Hepatocyte (in vitro differentiated cells): ENCODE measurements at regions not wholly inside any gene's neighbourhood (a gene's known extent, or its start where the extent isn't known, plus 50 kb on each side); places are given as distances from the start of the nearest gene placed in this dataset.

Experiments
- DNase-seq: peaks from one replicate; pipeline ENCODE4 v3.0.0-alpha.2; 2016; ENCODE audit warnings: low spot score
- H2AFZ ChIP-seq: fragments of 200-600 bp; sonication (generic); 2 replicates; pipeline ENCODE4 v1.6.0; 2016; ENCODE audit warnings: antibody characterized with exemption, mild to moderate bottlenecking
- H3K27ac ChIP-seq: fragments of 200-600 bp; sonication (generic); 2 replicates; pipeline ENCODE4 v1.5.1; 2016; ENCODE audit warnings: mild to moderate bottlenecking
- H3K27me3 ChIP-seq: fragments of 200-600 bp; sonication (generic); 2 replicates; pipeline ENCODE4 v1.6.1; 2016
- H3K36me3 ChIP-seq: fragments of 200-600 bp; sonication (generic); replicated peaks from 2 replicates; pipeline ENCODE4 v1.5.1; 2016; ENCODE audit warnings: low read depth; ENCODE audit not compliant: insufficient read depth
- H3K4me1 ChIP-seq: fragments of 200-600 bp; sonication (generic); 2 replicates; pipeline ENCODE4 v1.5.1; 2016; ENCODE audit warnings: mild to moderate bottlenecking, moderate library complexity; ENCODE audit not compliant: insufficient read depth
- H3K4me2 ChIP-seq: fragments of 200-600 bp; sonication (generic); 2 replicates; pipeline ENCODE4 v1.6.0; 2016
- H3K4me3 ChIP-seq: fragments of 200-600 bp; sonication (generic); 2 replicates; pipeline ENCODE4 v1.5.1; 2016; ENCODE audit warnings: mild to moderate bottlenecking
- H3K79me2 ChIP-seq: fragments of 200-600 bp; sonication (generic); 2 replicates; pipeline ENCODE4 v1.6.0; 2017; ENCODE audit warnings: mild to moderate bottlenecking
- H3K9me2 ChIP-seq: fragments of 200-600 bp; sonication (generic); replicated peaks from 2 replicates; pipeline ENCODE4 v1.6.0; 2017; ENCODE audit warnings: mild to moderate bottlenecking; ENCODE audit not compliant: insufficient read depth
- H3K9me3 ChIP-seq: fragments of 200-600 bp; sonication (generic); 2 replicates; pipeline ENCODE4 v1.5.1; 2016; ENCODE audit warnings: low read depth, mild to moderate bottlenecking
- H4K20me1 ChIP-seq: fragments of 200-600 bp; sonication (generic); 2 replicates; pipeline ENCODE4 v1.6.0; 2016; ENCODE audit warnings: mild to moderate bottlenecking; ENCODE audit not compliant: insufficient read depth, poor library complexity, severe bottlenecking
- EZH2 ChIP-seq: fragments of 200-600 bp; sonication (generic); IDR thresholded peaks from 2 replicates; pipeline ENCODE4 v1.6.1; 2016; ENCODE audit warnings: antibody characterized with exemption, mild to moderate bottlenecking, borderline replicate concordance
- EZH2phosphoT487 ChIP-seq: fragments of 200-600 bp; sonication (generic); IDR thresholded peaks from one replicate; pipeline ENCODE4 v1.6.1; 2018; ENCODE audit warnings: antibody characterized with exemption, mild to moderate bottlenecking, low read depth, moderate library complexity; ENCODE audit not compliant: unreplicated experiment, severe bottlenecking
- WGBS: methylation state at CpG from one replicate; pipeline ENCODE4 v1.1.6; 2016; ENCODE audit warnings: low lambda C conversion rate; ENCODE audit errors: missing lambda C conversion rate; 5-methylcytosine and 5-hydroxymethylcytosine counted together
- TF ChIP-seq, protein P1 (sequence below): fragments of 200-600 bp; sonication (generic); IDR thresholded peaks from 2 replicates; pipeline ENCODE4 v1.5.1; 2016; ENCODE audit warnings: antibody characterized with exemption, mild to moderate bottlenecking; ENCODE audit not compliant: poor library complexity

DNA sequence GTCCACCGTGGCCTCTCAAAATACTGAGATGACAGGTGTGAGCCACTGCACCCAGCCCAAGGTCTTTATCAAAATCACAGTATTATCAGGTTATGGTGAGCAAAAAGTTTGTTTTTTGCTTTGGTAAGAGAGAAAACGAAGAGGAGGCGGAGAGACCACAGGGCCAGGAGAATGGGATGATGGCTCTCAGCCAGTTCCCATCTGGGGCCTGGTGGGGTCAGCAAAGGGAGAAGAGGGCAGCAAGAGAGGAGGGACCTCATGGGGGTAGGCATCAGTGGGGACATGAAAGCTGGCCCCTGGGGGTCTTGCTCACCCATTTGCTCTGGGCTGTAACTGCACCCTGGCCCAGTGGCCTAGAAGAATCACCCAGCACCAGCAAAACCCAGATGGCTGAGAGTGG lies 190.2 kb downstream of the SHANK2 start:
- TF ChIP-seq, protein P1, sequence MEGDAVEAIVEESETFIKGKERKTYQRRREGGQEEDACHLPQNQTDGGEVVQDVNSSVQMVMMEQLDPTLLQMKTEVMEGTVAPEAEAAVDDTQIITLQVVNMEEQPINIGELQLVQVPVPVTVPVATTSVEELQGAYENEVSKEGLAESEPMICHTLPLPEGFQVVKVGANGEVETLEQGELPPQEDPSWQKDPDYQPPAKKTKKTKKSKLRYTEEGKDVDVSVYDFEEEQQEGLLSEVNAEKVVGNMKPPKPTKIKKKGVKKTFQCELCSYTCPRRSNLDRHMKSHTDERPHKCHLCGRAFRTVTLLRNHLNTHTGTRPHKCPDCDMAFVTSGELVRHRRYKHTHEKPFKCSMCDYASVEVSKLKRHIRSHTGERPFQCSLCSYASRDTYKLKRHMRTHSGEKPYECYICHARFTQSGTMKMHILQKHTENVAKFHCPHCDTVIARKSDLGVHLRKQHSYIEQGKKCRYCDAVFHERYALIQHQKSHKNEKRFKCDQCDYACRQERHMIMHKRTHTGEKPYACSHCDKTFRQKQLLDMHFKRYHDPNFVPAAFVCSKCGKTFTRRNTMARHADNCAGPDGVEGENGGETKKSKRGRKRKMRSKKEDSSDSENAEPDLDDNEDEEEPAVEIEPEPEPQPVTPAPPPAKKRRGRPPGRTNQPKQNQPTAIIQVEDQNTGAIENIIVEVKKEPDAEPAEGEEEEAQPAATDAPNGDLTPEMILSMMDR: no peak
- TF ChIP-seq EZH2 (no peak), EZH2phosphoT487 (no peak)
- no peaks in the 10 kb centered on the region for H3K36me3 ChIP-seq
- 95% methylated on average over 3 of the region's 3 CpGs for WGBS
- H3K4me2 ChIP-seq: no peak overlapping the region
- H3K4me3 ChIP-seq: no peak overlapping the region
- no peaks in the 10 kb centered on the region for H3K9me3 ChIP-seq
- H2AFZ ChIP-seq: no peak overlapping the region
- no peaks in the 10 kb centered on the region for H3K4me1 ChIP-seq
- H4K20me1 ChIP-seq: no peaks in the 10 kb centered on the region
- H3K9me2 ChIP-seq: no peaks in the 10 kb centered on the region
- H3K27me3 ChIP-seq: no peaks in the 10 kb centered on the region
- H3K79me2 ChIP-seq: no peaks in the 10 kb centered on the region
- H3K27ac ChIP-seq: no peak overlapping the region
- no peak for DNase-seq

DNA sequence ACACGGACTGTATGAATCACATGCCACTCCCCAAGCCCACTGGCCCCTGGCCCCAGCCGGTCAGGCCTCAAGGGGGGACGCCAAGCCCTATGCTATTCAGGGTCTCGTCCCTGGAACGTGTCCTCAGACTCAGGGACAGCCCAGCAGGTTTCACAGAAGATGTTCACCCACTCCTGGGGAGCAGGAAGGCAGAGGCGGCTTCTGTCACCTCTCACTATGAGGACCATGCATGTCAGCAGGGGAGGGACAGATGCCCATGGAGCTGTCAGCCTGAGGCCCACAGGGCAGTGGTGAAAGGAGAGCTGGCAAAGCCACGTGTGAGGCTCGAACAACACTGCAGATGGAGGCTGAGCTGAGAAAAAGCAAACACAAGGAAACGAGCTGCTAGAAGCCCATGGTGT lies 192.0 kb downstream of the SHANK2 start:
- Histone ChIP-seq H3K79me2 (no peaks in the 10 kb centered on the region), H3K27ac (no peak overlapping the region), H3K27me3 (no peaks in the 10 kb centered on the region), H3K4me2 (no peak overlapping the region), H4K20me1 (no peaks in the 10 kb centered on the region), H2AFZ (no peak overlapping the region), H3K4me3 (no peak overlapping the region), H3K9me3 (no peaks in the 10 kb centered on the region), H3K36me3 (no peaks in the 10 kb centered on the region), H3K9me2 (no peaks in the 10 kb centered on the region), H3K4me1 (no peaks in the 10 kb centered on the region)
- no peak for DNase-seq
- 75% methylated on average over 9 of the region's 9 CpGs for WGBS
- TF ChIP-seq, protein P1: no peak
- TF ChIP-seq EZH2phosphoT487 (no peak), EZH2 (no peak)

DNA sequence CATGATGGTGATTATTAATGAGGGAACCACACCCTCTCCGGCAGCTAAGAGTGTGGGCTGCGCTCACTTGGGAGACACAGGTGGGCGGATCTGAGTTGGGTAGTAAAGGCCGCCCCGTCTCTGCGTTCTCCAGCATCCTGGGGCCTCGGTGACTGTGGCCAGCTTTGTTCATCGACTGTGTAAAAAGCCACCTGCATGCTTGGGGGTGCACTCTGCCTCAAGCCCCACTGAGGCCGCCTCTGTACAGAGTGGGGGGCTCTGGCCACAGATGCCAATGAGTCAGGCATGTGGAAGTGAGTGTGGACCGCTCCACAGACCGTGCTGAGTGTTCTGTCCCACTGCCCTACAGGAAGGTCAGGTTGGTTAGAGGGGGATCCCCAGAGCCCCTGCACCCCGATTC lies 192.7 kb downstream of the SHANK2 start:
- Histone ChIP-seq H3K27me3 (no peaks in the 10 kb centered on the region), H3K36me3 (no peaks in the 10 kb centered on the region), H3K4me3 (no peak overlapping the region), H4K20me1 (no peaks in the 10 kb centered on the region), H3K9me3 (no peaks in the 10 kb centered on the region), H3K27ac (no peak overlapping the region), H3K4me2 (no peak overlapping the region), H3K9me2 (no peaks in the 10 kb centered on the region), H2AFZ (no peak overlapping the region), H3K4me1 (no peaks in the 10 kb centered on the region), H3K79me2 (no peaks in the 10 kb centered on the region)
- TF ChIP-seq EZH2 (no peak), EZH2phosphoT487 (no peak)
- TF ChIP-seq, protein P1: no peak
- WGBS: 94% methylated on average over 12 of the region's 12 CpGs
- no peak for DNase-seq

DNA sequence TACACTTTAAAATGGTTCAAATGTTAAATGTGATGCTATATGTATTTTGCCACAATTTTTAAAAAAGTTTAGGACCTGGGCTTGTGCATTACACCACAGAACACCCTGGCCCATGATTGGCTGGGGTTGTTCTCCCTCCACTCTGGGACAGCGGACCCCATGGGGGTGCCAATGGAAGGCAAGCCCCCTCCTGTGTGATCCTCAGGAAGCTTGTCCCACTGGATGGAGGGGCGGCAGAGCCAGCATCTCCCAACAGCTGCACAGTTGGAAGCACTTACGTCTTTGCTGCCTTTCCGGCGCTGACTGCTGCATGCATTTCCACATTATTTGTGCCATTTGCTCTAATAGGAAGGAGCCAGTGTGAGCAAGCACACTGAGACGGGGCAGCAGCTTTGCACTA lies 196.5 kb downstream of the SHANK2 start:
- TF ChIP-seq EZH2phosphoT487 (no peak), EZH2 (no peak)
- TF ChIP-seq, protein P1: no peak
- no peak overlapping the region for H3K4me2 ChIP-seq
- H3K4me3 ChIP-seq: no peak overlapping the region
- WGBS: 92% methylated on average over 6 of the region's 6 CpGs
- no peaks in the 10 kb centered on the region for H3K27me3 ChIP-seq
- H4K20me1 ChIP-seq: no peaks in the 10 kb centered on the region
- no peaks in the 10 kb centered on the region for H3K9me2 ChIP-seq
- no peaks in the 10 kb centered on the region for H3K4me1 ChIP-seq
- DNase-seq: no peak
- H3K27ac ChIP-seq: no peak overlapping the region
- H3K36me3 ChIP-seq: no peaks in the 10 kb centered on the region
- no peaks in the 10 kb centered on the region for H3K9me3 ChIP-seq
- H2AFZ ChIP-seq: no peak overlapping the region
- no peaks in the 10 kb centered on the region for H3K79me2 ChIP-seq
